ENCODE measurements at regions not wholly inside any gene's neighbourhood (a gene's known extent, or its start where the extent isn't known, plus 50 kb on each side); places are given as distances from the start of the nearest gene placed in this dataset.

GRCh38 chr7:67698354-67698753 is 701.7 kb downstream of the TYW1 start:
- no peak for TF ChIP-seq CTCF (IDR thresholded peaks at IDR 0.05; ENCODE audit: low read length)
- TF ChIP-seq EZH2 (optimal IDR thresholded peaks at IDR 0.05; ENCODE audit: low read depth, low read length): no peak
- TF ChIP-seq EZH2phosphoT487 (IDR thresholded peaks at IDR 0.05; ENCODE audit: low read length): no peak
